K562 (cell line): ENCODE measurements at regions not wholly inside any gene's neighbourhood (a gene's known extent, or its start where the extent isn't known, plus 50 kb on each side); places are given as distances from the start of the nearest gene placed in this dataset.

Experiments
- CREB1 ChIP-seq, 2 experiments: sonication (generic) in 1 of 2; formaldehyde crosslinking in 1 of 2; IDR thresholded peaks; 2 replicates each; pipeline versions ENCODE4 v1.6.1 to v1.8.0; 2012 to 2022; ENCODE audit warnings: inconsistent platforms in 1 of 2, mild to moderate bottlenecking in 1 of 2, missing genetic modification reagents in 1 of 2, moderate library complexity in 1 of 2
- EZH2 ChIP-seq: IDR thresholded peaks from 2 replicates; pipeline ENCODE4 v1.6.1; 2012; ENCODE audit warnings: low read depth, mild to moderate bottlenecking, inconsistent platforms, low read length, borderline replicate concordance
- PURB ChIP-seq: sonication (generic); formaldehyde crosslinking; IDR thresholded peaks from 2 replicates; pipeline ENCODE4 v1.9.0; 2021; ENCODE audit warnings: low read depth, mild to moderate bottlenecking, missing genetic modification reagents
- SP1 ChIP-seq: sonication (generic); formaldehyde crosslinking; IDR thresholded peaks from 2 replicates; pipeline ENCODE4 v1.8.1; 2022; ENCODE audit warnings: mild to moderate bottlenecking, missing genetic modification reagents
- TCF7L2 ChIP-seq: fragments of 150-350 bp; IDR thresholded peaks from 2 replicates; pipeline ENCODE4 v1.6.1; 2016; ENCODE audit warnings: low read depth, mild to moderate bottlenecking, low read length, moderate library complexity
- TF ChIP-seq, protein P1 (sequence below), 2 experiments: fragments of 450-650 bp; formaldehyde crosslinking in 1 of 2; IDR thresholded peaks; 2 replicates each; pipeline versions ENCODE4 v1.4.0 to v1.6.1; 2014 to 2020; ENCODE audit warnings: mild to moderate bottlenecking in 2 of 2, borderline replicate concordance in 1 of 2, low read depth in 1 of 2

GRCh38 chr15:92749216-92749615 lies 93.6 kb upstream of the FAM174B start:
- TF ChIP-seq, protein P1, sequence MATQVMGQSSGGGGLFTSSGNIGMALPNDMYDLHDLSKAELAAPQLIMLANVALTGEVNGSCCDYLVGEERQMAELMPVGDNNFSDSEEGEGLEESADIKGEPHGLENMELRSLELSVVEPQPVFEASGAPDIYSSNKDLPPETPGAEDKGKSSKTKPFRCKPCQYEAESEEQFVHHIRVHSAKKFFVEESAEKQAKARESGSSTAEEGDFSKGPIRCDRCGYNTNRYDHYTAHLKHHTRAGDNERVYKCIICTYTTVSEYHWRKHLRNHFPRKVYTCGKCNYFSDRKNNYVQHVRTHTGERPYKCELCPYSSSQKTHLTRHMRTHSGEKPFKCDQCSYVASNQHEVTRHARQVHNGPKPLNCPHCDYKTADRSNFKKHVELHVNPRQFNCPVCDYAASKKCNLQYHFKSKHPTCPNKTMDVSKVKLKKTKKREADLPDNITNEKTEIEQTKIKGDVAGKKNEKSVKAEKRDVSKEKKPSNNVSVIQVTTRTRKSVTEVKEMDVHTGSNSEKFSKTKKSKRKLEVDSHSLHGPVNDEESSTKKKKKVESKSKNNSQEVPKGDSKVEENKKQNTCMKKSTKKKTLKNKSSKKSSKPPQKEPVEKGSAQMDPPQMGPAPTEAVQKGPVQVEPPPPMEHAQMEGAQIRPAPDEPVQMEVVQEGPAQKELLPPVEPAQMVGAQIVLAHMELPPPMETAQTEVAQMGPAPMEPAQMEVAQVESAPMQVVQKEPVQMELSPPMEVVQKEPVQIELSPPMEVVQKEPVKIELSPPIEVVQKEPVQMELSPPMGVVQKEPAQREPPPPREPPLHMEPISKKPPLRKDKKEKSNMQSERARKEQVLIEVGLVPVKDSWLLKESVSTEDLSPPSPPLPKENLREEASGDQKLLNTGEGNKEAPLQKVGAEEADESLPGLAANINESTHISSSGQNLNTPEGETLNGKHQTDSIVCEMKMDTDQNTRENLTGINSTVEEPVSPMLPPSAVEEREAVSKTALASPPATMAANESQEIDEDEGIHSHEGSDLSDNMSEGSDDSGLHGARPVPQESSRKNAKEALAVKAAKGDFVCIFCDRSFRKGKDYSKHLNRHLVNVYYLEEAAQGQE (IDR thresholded peaks at IDR 0.05; ENCODE audit: borderline replicate concordance), result no peak
- TF ChIP-seq, protein P1 (CRISPR knock-in tag; IDR thresholded peaks at IDR 0.05; ENCODE audit: low read depth), result no peak
- no peak for TF ChIP-seq PURB
- no peak for TF ChIP-seq SP1 (CRISPR knock-in tag)
- TF ChIP-seq EZH2, result no peak
- no peak for TF ChIP-seq CREB1 (IDR thresholded peaks at IDR 0.05)
- no peak for TF ChIP-seq CREB1 (CRISPR knock-in tag; IDR thresholded peaks at IDR 0.05)
- TF ChIP-seq TCF7L2, result no peak
